MM.1S (cell line): ENCODE measurements at regions not wholly inside any gene's neighbourhood (a gene's known extent, or its start where the extent isn't known, plus 50 kb on each side); places are given as distances from the start of the nearest gene placed in this dataset.

Source experiments
- EZH2 ChIP-seq: fragments of 300-600 bp; sonication (generic); optimal IDR thresholded peaks from 2 replicates; pipeline ENCODE3; 2017; ENCODE audit warnings: low read depth, mild to moderate bottlenecking, antibody characterized with exemption, low read length, mixed read lengths
- EZH2phosphoT487 ChIP-seq: fragments of 300-600 bp; sonication (generic); IDR thresholded peaks from 2 replicates; pipeline ENCODE4 v1.6.1; 2018; ENCODE audit warnings: antibody characterized with exemption, low read length
- TF ChIP-seq, protein P1 (sequence below): fragments of 300-600 bp; sonication (generic); IDR thresholded peaks from 2 replicates; pipeline ENCODE4 v1.5.1; 2016; ENCODE audit warnings: antibody characterized with exemption, low read length, mixed read lengths

- TF ChIP-seq, protein P1, sequence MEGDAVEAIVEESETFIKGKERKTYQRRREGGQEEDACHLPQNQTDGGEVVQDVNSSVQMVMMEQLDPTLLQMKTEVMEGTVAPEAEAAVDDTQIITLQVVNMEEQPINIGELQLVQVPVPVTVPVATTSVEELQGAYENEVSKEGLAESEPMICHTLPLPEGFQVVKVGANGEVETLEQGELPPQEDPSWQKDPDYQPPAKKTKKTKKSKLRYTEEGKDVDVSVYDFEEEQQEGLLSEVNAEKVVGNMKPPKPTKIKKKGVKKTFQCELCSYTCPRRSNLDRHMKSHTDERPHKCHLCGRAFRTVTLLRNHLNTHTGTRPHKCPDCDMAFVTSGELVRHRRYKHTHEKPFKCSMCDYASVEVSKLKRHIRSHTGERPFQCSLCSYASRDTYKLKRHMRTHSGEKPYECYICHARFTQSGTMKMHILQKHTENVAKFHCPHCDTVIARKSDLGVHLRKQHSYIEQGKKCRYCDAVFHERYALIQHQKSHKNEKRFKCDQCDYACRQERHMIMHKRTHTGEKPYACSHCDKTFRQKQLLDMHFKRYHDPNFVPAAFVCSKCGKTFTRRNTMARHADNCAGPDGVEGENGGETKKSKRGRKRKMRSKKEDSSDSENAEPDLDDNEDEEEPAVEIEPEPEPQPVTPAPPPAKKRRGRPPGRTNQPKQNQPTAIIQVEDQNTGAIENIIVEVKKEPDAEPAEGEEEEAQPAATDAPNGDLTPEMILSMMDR: no peak
- TF ChIP-seq EZH2 (no peak), EZH2phosphoT487 (no peak)
Measured at GRCh38 chrX:20361890-20362262, 95.2 kb upstream of the RPS6KA3 start.
